B cell (primary cell): ENCODE measurements at regions not wholly inside any gene's neighbourhood (a gene's known extent, or its start where the extent isn't known, plus 50 kb on each side); places are given as distances from the start of the nearest gene placed in this dataset.

Experiments used
- ATAC-seq: fragments of 200-7000 bp; cut with Tn5 transposase; one replicate; pipeline ENCODE4 v1.10.0; 2021; ENCODE audit warnings: low read depth, mild to moderate bottlenecking, moderate number of reproducible peaks, moderate library complexity
- CTCF ChIA-PET: fragments of 350-600 bp; sonication (Branson Sonifier 250); formaldehyde crosslinking; loops from one replicate; lab custom pipeline; 2021; ENCODE audit warnings: antibody characterized with exemption, inconsistent platforms; lab: Charles Lee
- POLR2A ChIA-PET: fragments of 350-600 bp; sonication (Branson Sonifier 250); formaldehyde crosslinking; loops from one replicate; lab custom pipeline; 2021; ENCODE audit warnings: antibody characterized with exemption; lab: Charles Lee
- DNase-seq: peaks from one replicate; pipeline ENCODE4 v3.0.0; 2013
- H2AFZ ChIP-seq: 2 replicates; pipeline ENCODE4 v1.6.1; 2012; ENCODE audit warnings: mild to moderate bottlenecking, low read depth, low read length; ENCODE audit not compliant: insufficient read depth, poor library complexity, severe bottlenecking
- H3K27ac ChIP-seq, 2 donors: 1 replicate in 1 of 2; 2 replicates in 1 of 2; pipeline ENCODE4 v1.5.1; 2012 to 2013; ENCODE audit warnings: low read length in 2 of 2, mild to moderate bottlenecking in 2 of 2, moderate library complexity in 1 of 2
- H3K27me3 ChIP-seq, 4 experiments: fragments of 200-600 bp in 1 of 4; sonication (generic) in 1 of 4; replicated peaks in 1 of 4; 1 replicate in 2 of 4; 2 replicates in 2 of 4; pipeline versions ENCODE4 v1.6.1 to v1.7.0; 2013 to 2016; ENCODE audit warnings: low read length in 3 of 4, mild to moderate bottlenecking in 2 of 4, mixed read lengths in 1 of 4, moderate library complexity in 1 of 4; ENCODE audit not compliant: insufficient read depth in 4 of 4, control insufficient read depth in 3 of 4; ENCODE audit errors: control extremely low read depth in 1 of 4
- H3K36me3 ChIP-seq, 2 experiments: replicated peaks in 1 of 2; 1 replicate in 1 of 2; 2 replicates in 1 of 2; pipeline versions ENCODE4 v1.6.1 to v1.7.1; 2013; ENCODE audit warnings: low read length in 1 of 2; ENCODE audit not compliant: insufficient read depth in 2 of 2, control insufficient read depth in 1 of 2; ENCODE audit errors: control extremely low read depth in 1 of 2, extremely low read depth in 1 of 2
- H3K4me1 ChIP-seq, 2 donors: fragments of 200-600 bp in 1 of 2; sonication (generic) in 1 of 2; 1 replicate in 1 of 2; 2 replicates in 1 of 2; pipeline versions ENCODE4 v1.5.1 to v1.6.1; 2013 to 2017; ENCODE audit warnings: low read length in 2 of 2; ENCODE audit not compliant: control insufficient read depth in 2 of 2, insufficient read depth in 2 of 2
- H3K4me2 ChIP-seq: replicated peaks from 2 replicates; pipeline ENCODE3; 2012; ENCODE audit warnings: mild to moderate bottlenecking, low read depth, low read length; ENCODE audit not compliant: poor library complexity, severe bottlenecking
- H3K4me3 ChIP-seq, 5 experiments: fragments of 200-600 bp in 1 of 5; sonication (generic) in 1 of 5; 1 replicate in 3 of 5; 2 replicates in 2 of 5; pipeline versions ENCODE4 v1.5.1 to v1.7.0; 2011 to 2016; ENCODE audit warnings: low read length in 4 of 5, mild to moderate bottlenecking in 4 of 5, low read depth in 2 of 5, control low read depth in 1 of 5, moderate library complexity in 1 of 5; ENCODE audit not compliant: insufficient read depth in 1 of 5; ENCODE audit errors: control extremely low read depth in 1 of 5, extremely low read depth in 1 of 5
- H3K79me2 ChIP-seq: fragments of 200-600 bp; sonication (generic); one replicate; pipeline ENCODE4 v1.6.0; 2016; ENCODE audit warnings: low read length; ENCODE audit not compliant: control insufficient read depth, insufficient read depth
- H3K9ac ChIP-seq: fragments of 200-600 bp; sonication (generic); 2 replicates; pipeline ENCODE4 v1.6.1; 2017; ENCODE audit warnings: mild to moderate bottlenecking, low read length, moderate library complexity
- H3K9me3 ChIP-seq, 3 donors: one replicate each; pipeline versions ENCODE4 v1.6.1 to v1.7.1; 2013; ENCODE audit warnings: low read length in 2 of 3; ENCODE audit not compliant: control insufficient read depth in 2 of 3, insufficient read depth in 1 of 3; ENCODE audit errors: control extremely low read depth in 1 of 3
- H4K20me1 ChIP-seq: 2 replicates; pipeline ENCODE4 v1.6.0; 2012; ENCODE audit warnings: mild to moderate bottlenecking, low read length; ENCODE audit not compliant: insufficient read depth, control insufficient read depth, poor library complexity, severe bottlenecking
- H3K27ac Mint-ChIP-seq: one replicate; pipeline ENCODE4 v1.8.0; 2021; ENCODE audit warnings: mixed read lengths
- H3K27me3 Mint-ChIP-seq: one replicate; pipeline ENCODE4 v1.8.0; 2021; ENCODE audit warnings: mixed read lengths
- H3K4me1 Mint-ChIP-seq: one replicate; pipeline ENCODE4 v1.8.0; 2021; ENCODE audit warnings: mixed read lengths
- H3K4me3 Mint-ChIP-seq: one replicate; pipeline ENCODE4 v1.8.0; 2021; ENCODE audit warnings: mixed read lengths
- H3K9me3 Mint-ChIP-seq: one replicate; pipeline ENCODE4 v1.8.0; 2022; ENCODE audit warnings: mixed read lengths; ENCODE audit not compliant: insufficient read depth
- EZH2 ChIP-seq: IDR thresholded peaks from 2 replicates; pipeline ENCODE4 v1.6.1; 2012; ENCODE audit warnings: borderline replicate concordance, low read depth, mild to moderate bottlenecking, moderate library complexity, low read length; ENCODE audit not compliant: insufficient read depth, poor library complexity, severe bottlenecking
- WGBS: methylation state at CpG from one replicate; pipeline ENCODE4 v1.1.5; 2013; ENCODE audit warnings: missing lambda C conversion rate; ENCODE audit not compliant: insufficient coverage; 5-methylcytosine and 5-hydroxymethylcytosine counted together
- intact Hi-C: fragments of 100-400 bp; cut with micrococcal nuclease; formaldehyde crosslinking; loops from one replicate; pipeline ENCODE4 v1.10.0; 2022
- TF ChIP-seq, protein P1 (sequence below): fragments of 200-600 bp; IDR thresholded peaks from one replicate; pipeline ENCODE4 v1.8.0; 2022; ENCODE audit warnings: antibody characterized with exemption, mild to moderate bottlenecking

GRCh38 chr11:41786087-41786486, 326.6 kb upstream of the LRRC4C start:
- no peaks in the 10 kb centered on the region for H3K4me1 ChIP-seq
- H3K27ac Mint-ChIP-seq: no peak overlapping the region
- no peak overlapping the region for H2AFZ ChIP-seq
- H3K4me1 Mint-ChIP-seq: no peaks in the 10 kb centered on the region
- ChIA-PET CTCF (no interaction called here), POLR2A (no interaction called here)
- no peak overlapping the region for H3K4me3 ChIP-seq
- H3K9me3 Mint-ChIP-seq: no peaks in the 10 kb centered on the region
- H3K27me3 ChIP-seq: no peaks in the 10 kb centered on the region
- no peak overlapping the region for H3K9ac ChIP-seq
- H3K9me3 ChIP-seq: peaks cover 0 to 12% (median 0%) of the 10 kb centered on the region in 3 donors
- no peak overlapping the region for H3K4me2 ChIP-seq
- H3K4me3 Mint-ChIP-seq: no peak overlapping the region
- intact Hi-C loops: no loop called here
- 17% methylated on average over 1 of the region's 1 CpG for WGBS
- no peaks in the 10 kb centered on the region for H4K20me1 ChIP-seq
- H3K79me2 ChIP-seq: no peaks in the 10 kb centered on the region
- no peak overlapping the region for H3K27ac ChIP-seq
- ATAC-seq (no peak), DNase-seq (no peak)
- no peaks in the 10 kb centered on the region for H3K36me3 ChIP-seq
- no peaks in the 10 kb centered on the region for H3K27me3 Mint-ChIP-seq
- no peak for TF ChIP-seq EZH2
- TF ChIP-seq, protein P1, sequence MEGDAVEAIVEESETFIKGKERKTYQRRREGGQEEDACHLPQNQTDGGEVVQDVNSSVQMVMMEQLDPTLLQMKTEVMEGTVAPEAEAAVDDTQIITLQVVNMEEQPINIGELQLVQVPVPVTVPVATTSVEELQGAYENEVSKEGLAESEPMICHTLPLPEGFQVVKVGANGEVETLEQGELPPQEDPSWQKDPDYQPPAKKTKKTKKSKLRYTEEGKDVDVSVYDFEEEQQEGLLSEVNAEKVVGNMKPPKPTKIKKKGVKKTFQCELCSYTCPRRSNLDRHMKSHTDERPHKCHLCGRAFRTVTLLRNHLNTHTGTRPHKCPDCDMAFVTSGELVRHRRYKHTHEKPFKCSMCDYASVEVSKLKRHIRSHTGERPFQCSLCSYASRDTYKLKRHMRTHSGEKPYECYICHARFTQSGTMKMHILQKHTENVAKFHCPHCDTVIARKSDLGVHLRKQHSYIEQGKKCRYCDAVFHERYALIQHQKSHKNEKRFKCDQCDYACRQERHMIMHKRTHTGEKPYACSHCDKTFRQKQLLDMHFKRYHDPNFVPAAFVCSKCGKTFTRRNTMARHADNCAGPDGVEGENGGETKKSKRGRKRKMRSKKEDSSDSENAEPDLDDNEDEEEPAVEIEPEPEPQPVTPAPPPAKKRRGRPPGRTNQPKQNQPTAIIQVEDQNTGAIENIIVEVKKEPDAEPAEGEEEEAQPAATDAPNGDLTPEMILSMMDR: no peak

- no peak overlapping the region for H3K4me2 ChIP-seq
- ATAC-seq: no peak
- POLR2A ChIA-PET: no interaction called here
- H3K27ac ChIP-seq: no peak overlapping the region
- H3K9ac ChIP-seq: no peak overlapping the region
- intact Hi-C loops: no loop called here
- H3K27me3 ChIP-seq: no peaks in the 10 kb centered on the region
- H4K20me1 ChIP-seq: no peaks in the 10 kb centered on the region
- no peaks in the 10 kb centered on the region for H3K79me2 ChIP-seq
- no peak overlapping the region for H3K27ac Mint-ChIP-seq
- H3K4me1 Mint-ChIP-seq: no peaks in the 10 kb centered on the region
- no peak overlapping the region for H3K4me3 ChIP-seq
- H3K9me3 ChIP-seq: peaks cover 0 to 14% (median 0%) of the 10 kb centered on the region in 3 donors
- H3K36me3 ChIP-seq: no peaks in the 10 kb centered on the region
- no peak for TF ChIP-seq EZH2
- TF ChIP-seq, protein P1: no peak
- no peak overlapping the region for H2AFZ ChIP-seq
- no peak overlapping the region for H3K4me3 Mint-ChIP-seq
- no peaks in the 10 kb centered on the region for H3K27me3 Mint-ChIP-seq
- CTCF ChIA-PET: no interaction called here
- DNase-seq: no peak
- peaks cover 2% of the 10 kb centered on the region for H3K9me3 Mint-ChIP-seq
- H3K4me1 ChIP-seq: no peaks in the 10 kb centered on the region
- 96% methylated on average over 22 of the region's 23 CpGs for WGBS
Observed at GRCh38 chr11:41788177-41788576, 328.7 kb upstream of the LRRC4C start.
